ENCODE measurements at regions not wholly inside any gene's neighbourhood (a gene's known extent, or its start where the extent isn't known, plus 50 kb on each side); places are given as distances from the start of the nearest gene placed in this dataset.

DNA sequence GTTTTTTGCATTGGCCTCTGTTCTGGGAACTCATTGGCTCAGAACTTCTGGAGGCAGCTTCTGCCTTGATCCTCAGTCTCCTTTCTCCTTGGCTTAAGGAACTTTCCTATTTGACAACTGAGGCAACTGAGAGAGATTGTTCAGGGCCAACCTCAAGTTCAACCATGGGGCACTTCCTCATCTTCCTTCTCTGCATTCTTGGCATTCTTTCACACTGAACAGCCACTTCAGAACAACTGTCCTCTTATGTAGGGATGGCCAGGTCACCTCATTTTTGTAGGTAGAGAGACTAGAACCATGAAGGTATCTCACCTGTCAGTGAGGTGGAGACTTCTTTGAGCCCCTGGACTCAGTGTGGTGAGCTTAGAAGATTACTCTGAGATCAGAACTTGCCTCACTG lies 63.0 kb upstream of the NRXN3 start:
- TF ChIP-seq EZH2 (IDR thresholded peaks at IDR 0.05; ENCODE audit: insufficient read depth, poor library complexity, severe bottlenecking) (no peak), EZH2phosphoT487 (IDR thresholded peaks at IDR 0.05; ENCODE audit: insufficient read depth, low read depth) (no peak)
